Lung (tissue), 11 donors: ENCODE measurements at regions not wholly inside any gene's neighbourhood (a gene's known extent, or its start where the extent isn't known, plus 50 kb on each side); places are given as distances from the start of the nearest gene placed in this dataset.

Source experiments
- ATAC-seq: fragments of 200-7000 bp; cut with Tn5 transposase; one replicate; pipeline ENCODE4 v1.9.1; 2020; ENCODE audit warnings: moderate number of reproducible peaks; ENCODE audit not compliant: insufficient read depth, low FRiP score
- DNase-seq, 3 donors: peaks; one replicate each; pipeline ENCODE4 v3.0.0-alpha.2; 2013 to 2017
- H3K27ac ChIP-seq, 2 donors: one replicate each; pipeline ENCODE4 v1.5.1; 2013; ENCODE audit warnings: mild to moderate bottlenecking in 2 of 2, moderate library complexity in 2 of 2, control low read depth in 1 of 2, inconsistent platforms in 1 of 2, low read depth in 1 of 2, low read length in 1 of 2
- H3K27me3 ChIP-seq, 3 donors: one replicate each; pipeline ENCODE4 v1.5.1; 2013; ENCODE audit warnings: low read length in 2 of 3; ENCODE audit not compliant: control insufficient read depth in 3 of 3, insufficient read depth in 3 of 3
- H3K36me3 ChIP-seq, 4 donors: one replicate each; pipeline ENCODE4 v1.5.1; 2013; ENCODE audit warnings: low read length in 4 of 4, mild to moderate bottlenecking in 1 of 4, moderate library complexity in 1 of 4; ENCODE audit not compliant: control insufficient read depth in 4 of 4, insufficient read depth in 4 of 4
- H3K4me1 ChIP-seq, 5 donors: one replicate each; pipeline ENCODE4 v1.5.1; 2013; ENCODE audit warnings: low read length in 5 of 5, mild to moderate bottlenecking in 2 of 5, moderate library complexity in 1 of 5; ENCODE audit not compliant: control insufficient read depth in 5 of 5, insufficient read depth in 5 of 5
- H3K4me3 ChIP-seq: one replicate; pipeline ENCODE4 v1.5.1; 2013; ENCODE audit warnings: mild to moderate bottlenecking, control low read depth, moderate library complexity
- H3K9ac ChIP-seq, 2 donors: one replicate each; pipeline ENCODE4 v1.5.1; 2013; ENCODE audit warnings: low read length in 2 of 2, control low read depth in 1 of 2; ENCODE audit not compliant: insufficient read depth in 1 of 2
- H3K9me3 ChIP-seq, 4 donors: one replicate each; pipeline ENCODE4 v1.5.1; 2013; ENCODE audit warnings: low read length in 3 of 4, mild to moderate bottlenecking in 1 of 4, moderate library complexity in 1 of 4; ENCODE audit not compliant: control insufficient read depth in 4 of 4, insufficient read depth in 3 of 4
- WGBS, 2 donors: extraction: QIAGEN DNeasy Blood & Tissue Kit; methylation state at CpG; one replicate each; pipeline ENCODE4 v1.1.7; 2013; 5-methylcytosine and 5-hydroxymethylcytosine counted together
- TF ChIP-seq, protein P1 (sequence below): IDR thresholded peaks from 2 replicates; pipeline ENCODE4 v1.5.1; 2012; ENCODE audit warnings: mild to moderate bottlenecking; ENCODE audit errors: control extremely low read depth, extremely low read depth
- donor health status: control.
- donor health status: control.
- donor health status: Bipolar disorder and iron deficiency.
- donor health status: healthy.
- donor health status: DM: yes; HTN: yes; CAD: no.

DNA sequence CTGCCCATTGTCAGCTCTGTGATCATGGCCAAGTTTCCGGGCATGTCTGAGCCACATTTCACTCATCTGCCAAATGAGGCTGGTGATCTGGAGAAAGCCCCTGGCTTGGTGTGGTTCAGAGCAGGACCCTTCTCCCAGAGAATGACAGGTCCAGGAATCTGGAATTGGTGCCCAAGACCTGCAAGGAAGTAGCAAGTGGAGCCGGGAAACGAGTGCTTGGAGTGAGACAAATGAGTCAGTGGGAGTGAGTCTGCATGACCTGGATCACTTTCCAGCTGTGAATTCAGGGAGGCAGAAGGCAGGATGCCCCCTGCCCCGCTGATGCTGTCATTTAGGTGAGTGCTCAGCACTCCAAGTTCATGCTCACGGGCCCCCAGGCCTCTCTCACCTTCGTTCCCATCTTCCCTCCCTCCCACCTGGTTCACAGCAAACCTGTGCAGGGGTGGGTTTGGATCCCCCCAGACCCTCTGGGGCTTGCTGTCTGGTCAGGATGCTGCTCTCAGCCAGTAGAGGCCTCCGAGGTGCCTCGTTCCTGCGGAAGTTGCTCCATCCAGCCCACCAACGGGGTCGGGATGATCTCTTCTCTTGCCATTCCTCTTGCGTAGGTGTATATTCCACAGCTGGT is 104.4 kb downstream of the INHBB start:
- no peak overlapping the region for H3K4me3 ChIP-seq
- 90 to 94% methylated on average over 12 of the region's 12 CpGs for WGBS, 2 donors
- ATAC-seq (no peak), DNase-seq (no peak)
- H3K27ac ChIP-seq = no peak overlapping the region
- TF ChIP-seq, protein P1, sequence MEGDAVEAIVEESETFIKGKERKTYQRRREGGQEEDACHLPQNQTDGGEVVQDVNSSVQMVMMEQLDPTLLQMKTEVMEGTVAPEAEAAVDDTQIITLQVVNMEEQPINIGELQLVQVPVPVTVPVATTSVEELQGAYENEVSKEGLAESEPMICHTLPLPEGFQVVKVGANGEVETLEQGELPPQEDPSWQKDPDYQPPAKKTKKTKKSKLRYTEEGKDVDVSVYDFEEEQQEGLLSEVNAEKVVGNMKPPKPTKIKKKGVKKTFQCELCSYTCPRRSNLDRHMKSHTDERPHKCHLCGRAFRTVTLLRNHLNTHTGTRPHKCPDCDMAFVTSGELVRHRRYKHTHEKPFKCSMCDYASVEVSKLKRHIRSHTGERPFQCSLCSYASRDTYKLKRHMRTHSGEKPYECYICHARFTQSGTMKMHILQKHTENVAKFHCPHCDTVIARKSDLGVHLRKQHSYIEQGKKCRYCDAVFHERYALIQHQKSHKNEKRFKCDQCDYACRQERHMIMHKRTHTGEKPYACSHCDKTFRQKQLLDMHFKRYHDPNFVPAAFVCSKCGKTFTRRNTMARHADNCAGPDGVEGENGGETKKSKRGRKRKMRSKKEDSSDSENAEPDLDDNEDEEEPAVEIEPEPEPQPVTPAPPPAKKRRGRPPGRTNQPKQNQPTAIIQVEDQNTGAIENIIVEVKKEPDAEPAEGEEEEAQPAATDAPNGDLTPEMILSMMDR = no peak
- no peak overlapping the region for H3K9ac ChIP-seq
- H3K27me3 ChIP-seq = no peaks in the 10 kb centered on the region
- H3K36me3 ChIP-seq = no peaks in the 10 kb centered on the region
- H3K4me1 ChIP-seq = peaks cover 0 to 9% (median 0%) of the 10 kb centered on the region in 5 donors
- H3K9me3 ChIP-seq = no peaks in the 10 kb centered on the region

- ATAC-seq = no peak
- H3K4me3 ChIP-seq = no peak overlapping the region
These were observed 105.4 kb downstream of the INHBB start for GRCh38 chr2:120451334-120451733.

GRCh38 chr2:120452131-120452530 is 106.2 kb downstream of the INHBB start:
- TF ChIP-seq, protein P1 = no peak
- Histone ChIP-seq H3K27me3 (no peaks in the 10 kb centered on the region), H3K4me3 (no peak overlapping the region), H3K9ac (no peak overlapping the region), H3K27ac (no peak overlapping the region), H3K36me3 (no peaks in the 10 kb centered on the region), H3K9me3 (peaks cover 0 to 4% (median 0%) of the 10 kb centered on the region in 4 donors), H3K4me1 (peaks cover 0 to 9% (median 0%) of the 10 kb centered on the region in 5 donors)
- WGBS, 2 donors = 88 to 92% methylated on average over 7 of the region's 7 CpGs
- no peak for DNase-seq
- ATAC-seq = no peak

More at GRCh38 chr2:120451334-120451733, 105.4 kb downstream of the INHBB start:
- Histone ChIP-seq H3K36me3 (no peaks in the 10 kb centered on the region), H3K4me1 (peaks cover 0 to 9% (median 0%) of the 10 kb centered on the region in 5 donors), H3K27ac (no peak overlapping the region), H3K27me3 (no peaks in the 10 kb centered on the region), H3K9ac (no peak overlapping the region), H3K9me3 (no peaks in the 10 kb centered on the region)
- TF ChIP-seq, protein P1 = no peak
- no peak for DNase-seq
- 94 to 95% methylated on average over 6 of the region's 6 CpGs for WGBS, 2 donors
